Smooth muscle cell (in vitro differentiated cells): ENCODE measurements at regions not wholly inside any gene's neighbourhood (a gene's known extent, or its start where the extent isn't known, plus 50 kb on each side); places are given as distances from the start of the nearest gene placed in this dataset.
"Not testable (repeated sequence)": the region's sequence is repeated elsewhere in the genome, so short reads cannot be mapped to it uniquely, and the experiment has no call there.

Source experiments
- DNase-seq: peaks from one replicate; lab custom pipeline; 2025; ENCODE audit not compliant: unreplicated experiment; lab: John Stamatoyannopoulos, UW
- H2AFZ ChIP-seq: fragments of 200-600 bp; sonication (generic); 2 replicates; pipeline ENCODE4 v1.6.0; 2016; ENCODE audit warnings: antibody characterized with exemption, low read depth, mild to moderate bottlenecking
- H3F3A ChIP-seq: fragments of 200-600 bp; sonication (generic); 2 replicates; pipeline ENCODE4 v1.6.0; 2017; ENCODE audit warnings: antibody characterized with exemption, low read depth
- H3K27ac ChIP-seq: fragments of 200-600 bp; sonication (generic); 2 replicates; pipeline ENCODE4 v1.5.1; 2016; ENCODE audit warnings: low read depth, mild to moderate bottlenecking
- H3K27me3 ChIP-seq: fragments of 200-600 bp; sonication (generic); 2 replicates; pipeline ENCODE4 v1.6.1; 2016; ENCODE audit warnings: low read depth, mild to moderate bottlenecking
- H3K36me3 ChIP-seq: fragments of 200-600 bp; sonication (generic); 2 replicates; pipeline ENCODE4 v1.5.1; 2016; ENCODE audit warnings: low read depth
- H3K4me1 ChIP-seq: fragments of 200-600 bp; sonication (generic); 2 replicates; pipeline ENCODE4 v1.5.1; 2016; ENCODE audit warnings: low read depth
- H3K4me2 ChIP-seq: fragments of 200-600 bp; sonication (generic); 2 replicates; pipeline ENCODE4 v1.6.0; 2016; ENCODE audit warnings: mild to moderate bottlenecking
- H3K4me3 ChIP-seq: fragments of 200-600 bp; sonication (generic); 2 replicates; pipeline ENCODE4 v1.5.1; 2016; ENCODE audit warnings: mild to moderate bottlenecking
- H3K79me2 ChIP-seq: fragments of 200-600 bp; sonication (generic); 2 replicates; pipeline ENCODE4 v1.6.0; 2016; ENCODE audit warnings: low read depth, mild to moderate bottlenecking
- H3K9ac ChIP-seq: fragments of 200-600 bp; sonication (generic); 2 replicates; pipeline ENCODE4 v1.6.0; 2016; ENCODE audit warnings: low read depth
- H3K9me3 ChIP-seq: fragments of 200-600 bp; sonication (generic); replicated peaks from 2 replicates; pipeline ENCODE4 v1.5.1; 2016; ENCODE audit warnings: low read depth
- H4K20me1 ChIP-seq: fragments of 200-600 bp; sonication (generic); 2 replicates; pipeline ENCODE4 v1.6.0; 2016; ENCODE audit warnings: low read depth
- WGBS: methylation state at CpG from one replicate; pipeline ENCODE4 v1.1.7; 2016; ENCODE audit warnings: low lambda C conversion rate; 5-methylcytosine and 5-hydroxymethylcytosine counted together
- TF ChIP-seq, protein P1 (sequence below): fragments of 200-600 bp; sonication (generic); IDR thresholded peaks from 2 replicates; pipeline ENCODE4 v1.5.1; 2017; ENCODE audit warnings: borderline replicate concordance, mild to moderate bottlenecking, antibody characterized with exemption; ENCODE audit not compliant: insufficient read depth, poor library complexity, severe bottlenecking

DNA sequence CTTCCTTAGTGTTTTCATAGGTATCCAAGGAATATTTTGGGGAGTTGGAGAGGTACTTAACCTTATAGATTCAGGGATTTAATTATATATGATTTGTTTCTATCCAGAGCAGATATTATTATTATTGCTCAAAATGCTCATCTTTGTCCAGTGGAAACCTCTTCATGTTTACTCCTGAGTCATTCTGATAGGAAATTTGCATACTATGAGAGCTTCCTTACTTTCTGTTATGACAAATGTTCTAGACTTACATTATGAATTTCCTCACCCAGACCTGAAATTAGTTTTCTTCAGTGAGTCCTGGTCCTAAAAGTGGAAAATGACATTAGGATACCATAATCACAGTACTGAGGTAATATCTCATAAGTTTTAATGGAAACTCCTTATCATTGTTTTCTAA lies 57.5 kb upstream of the PLPPR5 start:
- no peak overlapping the region for H3K9ac ChIP-seq
- no peaks in the 10 kb centered on the region for H3K27me3 ChIP-seq
- H3K27ac ChIP-seq: no peak overlapping the region
- H3K79me2 ChIP-seq: no peaks in the 10 kb centered on the region
- H3K9me3 ChIP-seq: no peaks in the 10 kb centered on the region
- no peak overlapping the region for H2AFZ ChIP-seq
- DNase-seq: no peak
- H3K36me3 ChIP-seq: no peaks in the 10 kb centered on the region
- TF ChIP-seq, protein P1, sequence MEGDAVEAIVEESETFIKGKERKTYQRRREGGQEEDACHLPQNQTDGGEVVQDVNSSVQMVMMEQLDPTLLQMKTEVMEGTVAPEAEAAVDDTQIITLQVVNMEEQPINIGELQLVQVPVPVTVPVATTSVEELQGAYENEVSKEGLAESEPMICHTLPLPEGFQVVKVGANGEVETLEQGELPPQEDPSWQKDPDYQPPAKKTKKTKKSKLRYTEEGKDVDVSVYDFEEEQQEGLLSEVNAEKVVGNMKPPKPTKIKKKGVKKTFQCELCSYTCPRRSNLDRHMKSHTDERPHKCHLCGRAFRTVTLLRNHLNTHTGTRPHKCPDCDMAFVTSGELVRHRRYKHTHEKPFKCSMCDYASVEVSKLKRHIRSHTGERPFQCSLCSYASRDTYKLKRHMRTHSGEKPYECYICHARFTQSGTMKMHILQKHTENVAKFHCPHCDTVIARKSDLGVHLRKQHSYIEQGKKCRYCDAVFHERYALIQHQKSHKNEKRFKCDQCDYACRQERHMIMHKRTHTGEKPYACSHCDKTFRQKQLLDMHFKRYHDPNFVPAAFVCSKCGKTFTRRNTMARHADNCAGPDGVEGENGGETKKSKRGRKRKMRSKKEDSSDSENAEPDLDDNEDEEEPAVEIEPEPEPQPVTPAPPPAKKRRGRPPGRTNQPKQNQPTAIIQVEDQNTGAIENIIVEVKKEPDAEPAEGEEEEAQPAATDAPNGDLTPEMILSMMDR: no peak
- no peaks in the 10 kb centered on the region for H3K4me1 ChIP-seq
- H3K4me3 ChIP-seq: no peak overlapping the region
- H3F3A ChIP-seq: no peaks in the 10 kb centered on the region
- H3K4me2 ChIP-seq: no peak overlapping the region
- no peaks in the 10 kb centered on the region for H4K20me1 ChIP-seq

DNA sequence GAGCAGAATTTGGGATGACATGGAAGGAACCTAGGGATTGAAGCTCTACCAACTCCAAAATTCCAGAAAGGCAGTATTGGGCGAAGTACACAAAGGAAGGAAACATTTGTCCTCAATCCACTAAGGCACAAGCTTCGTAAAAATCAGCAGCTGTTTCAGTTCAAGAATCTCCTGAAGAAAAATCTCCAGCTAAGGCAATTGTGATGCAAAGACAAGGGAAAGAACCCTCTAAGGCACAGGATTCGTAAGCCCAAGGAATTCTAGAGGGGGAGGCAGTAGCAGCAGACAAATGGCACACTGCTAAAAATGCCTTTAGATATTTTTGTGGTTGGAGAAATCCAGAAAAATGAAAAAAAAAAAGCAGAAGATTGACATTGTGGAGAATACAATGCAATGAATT lies 64.5 kb upstream of the PLPPR5 start:
- no peak for DNase-seq

DNA sequence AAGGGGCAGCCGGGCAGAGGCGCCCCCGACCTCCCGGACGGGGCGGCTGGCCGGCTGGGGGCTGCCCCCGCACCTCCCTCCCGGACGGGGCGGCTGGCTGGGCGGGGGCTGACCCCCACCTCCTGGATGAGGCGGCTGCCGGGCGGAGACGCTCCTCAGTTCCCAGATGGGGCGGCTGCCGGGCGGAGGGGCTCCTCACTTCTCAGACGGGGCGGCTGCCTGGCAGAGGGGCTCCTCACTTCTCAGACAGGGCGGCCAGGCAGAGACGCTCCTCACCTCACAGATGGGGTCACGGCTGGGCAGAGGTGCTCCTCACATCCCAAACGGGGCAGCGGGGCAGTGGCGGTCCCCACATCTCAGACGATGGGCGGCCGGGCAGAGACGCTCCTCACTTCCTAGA lies 73.9 kb upstream of the PLPPR5 start:
- not testable (repeated sequence) for H3K27me3 ChIP-seq, H3K4me2 ChIP-seq
- WGBS: 88% methylated on average over 28 of the region's 31 CpGs

More for the DNA sequence above, 64.5 kb upstream of the PLPPR5 start:
- Histone ChIP-seq H2AFZ (no peak overlapping the region), H3K36me3 (no peaks in the 10 kb centered on the region), H3K4me2 (no peak overlapping the region), H3K79me2 (no peaks in the 10 kb centered on the region), H3F3A (no peaks in the 10 kb centered on the region), H3K27me3 (no peaks in the 10 kb centered on the region), H4K20me1 (no peaks in the 10 kb centered on the region), H3K9me3 (no peaks in the 10 kb centered on the region), H3K27ac (no peak overlapping the region), H3K4me3 (no peak overlapping the region), H3K9ac (no peak overlapping the region), H3K4me1 (peaks cover 4% of the 10 kb centered on the region)
- WGBS: 62% methylated on average over 3 of the region's 3 CpGs
- TF ChIP-seq, protein P1: no peak

DNA sequence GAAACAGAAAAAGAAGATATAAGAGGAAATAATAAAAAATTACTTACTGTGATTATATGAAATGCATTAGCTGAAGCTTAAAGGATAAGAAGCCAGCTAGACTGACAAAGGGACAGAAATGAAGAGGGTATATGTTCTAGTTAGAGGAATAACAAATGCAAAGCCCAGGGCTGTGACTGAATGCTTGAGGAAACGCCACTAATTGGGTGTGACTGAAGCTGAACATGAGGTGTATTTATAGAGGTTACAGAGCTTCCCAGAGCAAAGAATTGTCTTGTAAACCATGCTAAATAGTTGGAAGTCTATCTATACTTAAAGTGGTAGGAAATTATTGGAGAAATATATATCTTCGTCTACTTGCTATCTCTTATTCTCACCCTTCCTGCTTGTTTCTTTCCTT lies 77.7 kb upstream of the PLPPR5 start:
- DNase-seq: no peak
- WGBS: 13% methylated on average over 2 of the region's 2 CpGs
- no peaks in the 10 kb centered on the region for H3F3A ChIP-seq
- no peaks in the 10 kb centered on the region for H3K36me3 ChIP-seq
- TF ChIP-seq, protein P1: no peak
- H3K4me1 ChIP-seq: no peaks in the 10 kb centered on the region
- no peak overlapping the region for H3K4me3 ChIP-seq
- H3K4me2 ChIP-seq: no peak overlapping the region
- H4K20me1 ChIP-seq: no peaks in the 10 kb centered on the region
- no peaks in the 10 kb centered on the region for H3K9me3 ChIP-seq
- no peaks in the 10 kb centered on the region for H3K79me2 ChIP-seq
- H3K27me3 ChIP-seq: no peaks in the 10 kb centered on the region
- H3K27ac ChIP-seq: no peak overlapping the region
- H2AFZ ChIP-seq: no peak overlapping the region
- H3K9ac ChIP-seq: no peak overlapping the region

More for the DNA sequence above, 73.9 kb upstream of the PLPPR5 start:
- H3K9me3 ChIP-seq, H3K4me3 ChIP-seq, H2AFZ ChIP-seq, H3K27ac ChIP-seq, H3K36me3 ChIP-seq, H3K4me1 ChIP-seq, H4K20me1 ChIP-seq, H3K79me2 ChIP-seq, DNase-seq, H3F3A ChIP-seq, H3K9ac ChIP-seq: not testable (repeated sequence)
